ENCODE measurements at regions not wholly inside any gene's neighbourhood (a gene's known extent, or its start where the extent isn't known, plus 50 kb on each side); places are given as distances from the start of the nearest gene placed in this dataset.

DNA sequence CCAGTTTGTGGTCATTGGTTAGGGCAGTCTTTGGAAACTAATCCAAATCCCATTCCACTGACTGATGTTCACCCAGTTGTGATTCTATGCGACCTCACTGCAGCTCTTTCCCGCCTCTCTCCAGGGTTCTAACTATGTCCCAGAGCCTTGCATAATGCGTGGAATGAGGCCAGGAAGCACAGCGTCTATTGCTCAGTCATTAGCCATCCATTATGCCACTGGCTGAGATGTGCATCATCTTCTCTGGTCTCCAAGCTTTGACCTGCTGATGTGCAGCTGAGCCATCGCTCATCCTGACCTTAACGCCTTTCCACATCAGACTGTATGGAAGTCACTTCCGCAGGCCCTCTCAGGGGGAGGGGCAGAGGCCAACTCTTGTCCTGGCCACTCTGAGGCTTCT is 115.4 kb upstream of the VRK1 start:
- no peaks in the 10 kb centered on the region for H3K4me1 Mint-ChIP-seq (ENCODE audit: low read depth)
- DNase-seq (ENCODE audit: low spot score) = no peak
- H3K36me3 Mint-ChIP-seq (ENCODE audit: low read depth) = no peaks in the 10 kb centered on the region
- H3K27ac Mint-ChIP-seq = no peak overlapping the region
- intact Hi-C loops (cut with micrococcal nuclease) = no loop called here
- H3K4me3 Mint-ChIP-seq (ENCODE audit: low read depth) = no peak overlapping the region
- peaks cover 5% of the 10 kb centered on the region for H3K27me3 Mint-ChIP-seq (ENCODE audit: low read depth)
- H3K9me3 Mint-ChIP-seq = no peaks in the 10 kb centered on the region

DNA sequence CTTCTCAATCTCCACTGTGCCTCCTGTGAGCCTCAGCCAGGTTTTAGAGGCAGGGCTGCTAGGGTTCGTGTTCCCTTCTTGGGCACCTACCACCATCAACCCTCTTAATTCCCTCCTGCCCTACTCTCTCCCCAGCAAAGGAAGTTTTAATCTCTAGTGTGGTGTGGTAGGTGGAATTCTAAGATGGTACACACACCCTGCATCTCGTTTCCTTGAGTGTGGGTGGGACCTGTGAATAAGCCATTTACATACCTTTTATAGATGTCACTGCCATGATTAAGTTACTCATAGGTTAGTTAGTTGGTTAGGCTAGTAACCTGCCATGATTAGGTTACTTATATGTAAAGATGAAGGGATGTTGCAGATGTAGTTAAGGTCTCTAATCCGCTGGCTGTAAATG is 114.8 kb upstream of the VRK1 start:
- Mint-ChIP-seq H3K9me3 (no peaks in the 10 kb centered on the region), H3K4me1 (ENCODE audit: low read depth) (no peaks in the 10 kb centered on the region), H3K4me3 (ENCODE audit: low read depth) (no peak overlapping the region), H3K27ac (no peak overlapping the region), H3K27me3 (ENCODE audit: low read depth) (peaks cover 4% of the 10 kb centered on the region), H3K36me3 (ENCODE audit: low read depth) (no peaks in the 10 kb centered on the region)
- no peak for DNase-seq (ENCODE audit: low spot score)
- intact Hi-C loops (cut with micrococcal nuclease) = no loop called here

- Mint-ChIP-seq H3K27me3 (ENCODE audit: low read depth) (no peaks in the 10 kb centered on the region), H3K4me3 (ENCODE audit: low read depth) (no peak overlapping the region), H3K4me1 (ENCODE audit: low read depth) (no peaks in the 10 kb centered on the region), H3K27ac (no peak overlapping the region), H3K36me3 (ENCODE audit: low read depth) (no peaks in the 10 kb centered on the region), H3K9me3 (no peaks in the 10 kb centered on the region)
- DNase-seq (ENCODE audit: low spot score) = no peak
- intact Hi-C loops (cut with micrococcal nuclease) = no loop called here
These were observed 113.5 kb upstream of the VRK1 start for GRCh38 chr14:96683562-96684289.

DNA sequence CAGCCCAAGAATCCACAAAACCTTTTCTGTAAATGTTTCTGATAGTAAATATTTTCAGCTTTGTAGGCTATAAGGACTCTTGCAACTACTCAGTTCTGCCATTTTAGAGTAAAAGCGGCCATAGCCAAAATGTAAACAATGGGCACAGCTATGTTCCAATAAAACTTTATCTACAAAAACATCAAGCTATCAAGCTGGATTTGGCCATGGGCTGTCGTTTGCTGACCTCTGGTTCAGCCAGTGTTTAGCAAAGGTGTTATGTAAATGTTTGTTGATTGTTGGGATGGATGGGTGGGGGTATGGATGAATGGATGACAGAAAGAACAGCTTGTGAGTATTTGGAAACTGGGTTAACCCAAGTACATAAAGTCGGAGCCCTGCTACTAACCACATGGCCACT is 111.1 kb upstream of the VRK1 start:
- no peaks in the 10 kb centered on the region for H3K4me1 Mint-ChIP-seq (ENCODE audit: low read depth)
- no peak overlapping the region for H3K4me3 Mint-ChIP-seq (ENCODE audit: low read depth)
- no peak overlapping the region for H3K27ac Mint-ChIP-seq
- H3K27me3 Mint-ChIP-seq (ENCODE audit: low read depth) = no peaks in the 10 kb centered on the region
- intact Hi-C loops (cut with micrococcal nuclease) = no loop called here
- no peaks in the 10 kb centered on the region for H3K36me3 Mint-ChIP-seq (ENCODE audit: low read depth)
- no peaks in the 10 kb centered on the region for H3K9me3 Mint-ChIP-seq
- no peak for DNase-seq (ENCODE audit: low spot score)

DNA sequence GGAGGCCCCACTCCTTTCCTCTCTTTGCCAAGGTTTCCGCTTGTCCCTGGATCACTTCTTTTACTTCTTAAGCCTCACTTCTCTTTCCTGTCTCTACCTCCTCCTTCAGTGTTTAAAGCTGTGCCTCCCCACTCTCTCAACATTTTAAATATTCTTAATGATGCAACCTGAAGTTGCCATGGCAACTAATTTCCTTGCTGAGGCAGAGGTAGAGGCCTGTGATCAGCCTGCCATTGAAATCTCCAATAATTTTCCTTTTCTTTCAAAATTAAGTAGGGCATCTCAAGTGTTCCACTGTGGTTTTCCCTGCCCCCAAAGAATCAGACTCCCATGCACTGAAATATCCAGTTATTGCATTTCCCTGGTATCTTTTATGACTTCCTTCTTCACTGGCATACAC is 108.6 kb upstream of the VRK1 start:
- H3K4me3 Mint-ChIP-seq (ENCODE audit: low read depth) = no peak overlapping the region
- H3K9me3 Mint-ChIP-seq = no peaks in the 10 kb centered on the region
- H3K4me1 Mint-ChIP-seq (ENCODE audit: low read depth) = no peaks in the 10 kb centered on the region
- no peaks in the 10 kb centered on the region for H3K27me3 Mint-ChIP-seq (ENCODE audit: low read depth)
- intact Hi-C loops (cut with micrococcal nuclease) = no loop called here
- H3K27ac Mint-ChIP-seq = no peak overlapping the region
- DNase-seq (ENCODE audit: low spot score) = no peak
- no peaks in the 10 kb centered on the region for H3K36me3 Mint-ChIP-seq (ENCODE audit: low read depth)

DNA sequence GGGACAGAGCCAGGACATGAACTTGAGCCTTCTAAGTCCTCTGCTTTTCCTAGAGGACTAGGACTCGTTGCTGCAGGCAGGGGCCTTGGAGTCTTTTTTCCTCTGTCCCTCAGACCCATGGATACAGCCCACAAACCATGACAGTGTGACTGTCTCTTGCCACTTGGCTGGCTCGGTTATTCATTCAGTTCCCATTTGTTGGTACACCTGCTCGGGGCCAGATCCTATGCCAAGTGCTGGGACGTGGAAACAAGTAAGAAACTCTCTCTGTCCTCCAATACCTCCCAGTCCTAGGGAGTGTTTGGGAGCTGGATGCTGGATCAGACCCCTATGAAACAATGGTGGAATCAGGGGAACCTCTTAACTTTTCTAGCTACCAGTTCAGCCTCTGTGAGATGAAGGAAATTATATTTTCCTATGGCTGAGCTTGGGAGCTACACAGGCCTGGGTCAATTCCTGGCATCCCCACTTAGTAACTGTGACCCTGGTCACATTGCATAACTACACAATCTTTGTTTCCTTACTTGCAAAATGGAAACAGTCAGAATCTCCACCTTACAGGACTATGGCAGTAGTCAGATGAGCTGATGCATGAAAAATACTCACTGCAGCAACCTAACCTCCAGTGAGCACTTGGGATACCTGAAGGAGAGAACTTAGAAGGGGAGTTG is 106.3 kb upstream of the VRK1 start:
- intact Hi-C loops (cut with micrococcal nuclease) = no loop called here
- no peaks in the 10 kb centered on the region for H3K9me3 Mint-ChIP-seq
- H3K4me3 Mint-ChIP-seq (ENCODE audit: low read depth) = no peak overlapping the region
- no peak for DNase-seq (ENCODE audit: low spot score)
- no peaks in the 10 kb centered on the region for H3K4me1 Mint-ChIP-seq (ENCODE audit: low read depth)
- peaks cover 2% of the 10 kb centered on the region for H3K27me3 Mint-ChIP-seq (ENCODE audit: low read depth)
- H3K27ac Mint-ChIP-seq = no peak overlapping the region
- no peaks in the 10 kb centered on the region for H3K36me3 Mint-ChIP-seq (ENCODE audit: low read depth)

GRCh38 chr14:96693252-96693820 is 103.8 kb upstream of the VRK1 start:
- Mint-ChIP-seq H3K4me3 (ENCODE audit: low read depth) (no peak overlapping the region), H3K4me1 (ENCODE audit: low read depth) (no peaks in the 10 kb centered on the region), H3K27me3 (ENCODE audit: low read depth) (peaks cover 5% of the 10 kb centered on the region), H3K9me3 (no peaks in the 10 kb centered on the region), H3K27ac (no peak overlapping the region), H3K36me3 (ENCODE audit: low read depth) (no peaks in the 10 kb centered on the region)
- intact Hi-C loops (cut with micrococcal nuclease) = no loop called here
- DNase-seq (ENCODE audit: low spot score) = no peak

GRCh38 chr14:96693987-96694386 is 103.2 kb upstream of the VRK1 start:
- Mint-ChIP-seq H3K4me1 (ENCODE audit: low read depth) (no peaks in the 10 kb centered on the region), H3K4me3 (ENCODE audit: low read depth) (no peak overlapping the region), H3K36me3 (ENCODE audit: low read depth) (no peaks in the 10 kb centered on the region), H3K27me3 (ENCODE audit: low read depth) (peaks cover 5% of the 10 kb centered on the region), H3K27ac (no peak overlapping the region), H3K9me3 (no peaks in the 10 kb centered on the region)
- DNase-seq (ENCODE audit: low spot score) = no peak
- intact Hi-C loops (cut with micrococcal nuclease) = no loop called here

- no peaks in the 10 kb centered on the region for H3K4me1 Mint-ChIP-seq (ENCODE audit: low read depth)
- no peak for DNase-seq (ENCODE audit: low spot score)
- no peak overlapping the region for H3K27ac Mint-ChIP-seq
- intact Hi-C loops (cut with micrococcal nuclease) = no loop called here
- H3K9me3 Mint-ChIP-seq = no peaks in the 10 kb centered on the region
- no peak overlapping the region for H3K4me3 Mint-ChIP-seq (ENCODE audit: low read depth)
- peaks cover 5% of the 10 kb centered on the region for H3K27me3 Mint-ChIP-seq (ENCODE audit: low read depth)
- no peaks in the 10 kb centered on the region for H3K36me3 Mint-ChIP-seq (ENCODE audit: low read depth)
These were observed 98.1 kb upstream of the VRK1 start for GRCh38 chr14:96698960-96699539.

DNA sequence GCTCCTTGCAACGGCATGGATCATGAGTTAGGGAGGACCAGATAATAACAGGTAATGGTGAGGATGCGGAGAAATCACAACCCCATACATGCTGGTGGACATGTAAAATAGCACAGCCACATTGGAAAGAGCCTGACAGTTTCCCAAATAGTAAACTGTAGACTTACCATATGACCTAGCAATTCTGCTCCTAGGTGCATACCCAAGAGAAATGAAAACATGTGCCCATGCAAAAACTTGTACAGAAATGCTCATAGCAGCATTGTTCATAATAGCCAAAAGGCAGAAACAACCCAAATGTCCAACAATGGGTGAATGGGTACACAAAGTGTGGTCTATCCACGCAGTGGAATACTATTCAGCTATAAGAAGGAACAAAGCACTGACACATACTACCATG is 97.5 kb upstream of the VRK1 start:
- no peaks in the 10 kb centered on the region for H3K36me3 Mint-ChIP-seq (ENCODE audit: low read depth)
- H3K9me3 Mint-ChIP-seq = no peaks in the 10 kb centered on the region
- no peaks in the 10 kb centered on the region for H3K4me1 Mint-ChIP-seq (ENCODE audit: low read depth)
- H3K4me3 Mint-ChIP-seq (ENCODE audit: low read depth) = no peak overlapping the region
- peaks cover 2% of the 10 kb centered on the region for H3K27me3 Mint-ChIP-seq (ENCODE audit: low read depth)
- DNase-seq (ENCODE audit: low spot score) = no peak
- intact Hi-C loops (cut with micrococcal nuclease) = no loop called here
- H3K27ac Mint-ChIP-seq = no peak overlapping the region

- intact Hi-C loops (cut with micrococcal nuclease) = no loop called here
- no peak for DNase-seq (ENCODE audit: low spot score)
- Mint-ChIP-seq H3K9me3 (no peaks in the 10 kb centered on the region), H3K4me3 (ENCODE audit: low read depth) (no peak overlapping the region), H3K4me1 (ENCODE audit: low read depth) (no peaks in the 10 kb centered on the region), H3K27ac (no peak overlapping the region), H3K27me3 (ENCODE audit: low read depth) (peaks cover 2% of the 10 kb centered on the region), H3K36me3 (ENCODE audit: low read depth) (no peaks in the 10 kb centered on the region)
These were observed 94.4 kb upstream of the VRK1 start for GRCh38 chr14:96702831-96703230.

DNA sequence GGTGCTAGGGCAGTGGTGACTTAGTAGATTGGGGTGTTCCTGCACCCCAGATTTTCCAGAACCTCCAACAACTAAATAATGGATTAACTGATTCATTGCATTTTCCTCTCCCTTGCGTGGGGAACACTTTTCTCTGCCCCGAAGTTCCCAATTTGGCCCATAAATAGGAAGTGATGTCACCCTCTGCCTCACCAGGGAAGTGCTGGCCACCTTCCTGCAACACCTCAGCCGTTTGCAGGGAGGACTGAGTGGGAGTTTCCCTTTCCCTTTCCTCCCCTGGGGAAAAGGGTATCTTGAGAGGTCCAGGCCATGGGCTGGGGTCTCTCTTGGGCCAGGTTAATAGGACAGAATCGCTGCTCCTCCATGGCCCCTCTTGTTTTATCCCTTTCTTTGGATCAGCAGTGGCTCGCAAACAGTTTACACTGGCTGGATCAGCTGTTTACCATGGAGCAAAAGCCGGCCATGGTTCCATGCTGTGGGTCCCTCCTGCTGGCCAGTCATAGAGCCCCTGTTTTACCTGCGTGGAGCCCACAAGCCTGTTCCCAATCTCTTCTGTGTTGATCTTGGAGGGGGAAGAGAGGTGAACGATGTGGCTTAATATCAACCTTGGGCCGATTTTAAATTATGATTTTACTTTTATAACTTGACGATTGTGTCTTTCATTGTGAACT is 91.6 kb upstream of the VRK1 start:
- intact Hi-C loops (cut with micrococcal nuclease) = no loop called here
- no peaks in the 10 kb centered on the region for H3K4me1 Mint-ChIP-seq (ENCODE audit: low read depth)

DNA sequence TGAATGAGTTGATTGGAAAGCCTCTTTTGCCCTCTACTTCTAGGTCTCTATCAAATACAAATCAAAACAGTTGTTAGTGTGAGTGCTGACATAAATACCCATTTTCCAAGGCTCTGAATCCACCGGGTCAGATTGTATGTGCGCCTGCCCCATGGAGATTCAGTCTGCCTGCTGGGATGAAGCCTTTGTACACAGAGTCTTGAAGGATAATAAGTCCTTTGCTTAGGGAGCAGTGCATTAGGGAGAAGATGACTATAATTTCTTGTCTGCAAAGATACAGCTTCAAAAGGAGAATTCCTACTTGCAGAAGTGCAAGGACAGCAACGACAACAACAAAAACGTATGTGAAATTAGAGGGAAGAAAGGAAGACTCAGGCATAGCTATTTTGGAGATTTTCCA is 90.3 kb upstream of the VRK1 start:
- no peak overlapping the region for H3K4me3 Mint-ChIP-seq (ENCODE audit: low read depth)

More for the DNA sequence above, 91.6 kb upstream of the VRK1 start:
- no peaks in the 10 kb centered on the region for H3K36me3 Mint-ChIP-seq (ENCODE audit: low read depth)
- H3K27me3 Mint-ChIP-seq (ENCODE audit: low read depth) = no peaks in the 10 kb centered on the region
- DNase-seq (ENCODE audit: low spot score) = no peak
- no peaks in the 10 kb centered on the region for H3K9me3 Mint-ChIP-seq
- H3K4me3 Mint-ChIP-seq (ENCODE audit: low read depth) = no peak overlapping the region
- no peak overlapping the region for H3K27ac Mint-ChIP-seq

More for the DNA sequence above, 90.3 kb upstream of the VRK1 start:
- Mint-ChIP-seq H3K27me3 (ENCODE audit: low read depth) (no peaks in the 10 kb centered on the region), H3K36me3 (ENCODE audit: low read depth) (no peaks in the 10 kb centered on the region), H3K27ac (no peak overlapping the region), H3K9me3 (no peaks in the 10 kb centered on the region), H3K4me1 (ENCODE audit: low read depth) (no peaks in the 10 kb centered on the region)
- intact Hi-C loops (cut with micrococcal nuclease) = no loop called here
- DNase-seq (ENCODE audit: low spot score) = no peak

All from activated T-helper 2 cell treated with anti-CD3 and anti-CD28 coated beads, Interferon-gamma antibody, Interleukin-2, Interleukin-4, amounts not matched to agents 10 μg/mL and 5 μg/mL and 100 μg/mL, durations not matched to agents 14 hours and 24 hours and 36 hours (primary cell).